Stomach smooth muscle (tissue), 2 donors: ENCODE measurements at regions not wholly inside any gene's neighbourhood (a gene's known extent, or its start where the extent isn't known, plus 50 kb on each side); places are given as distances from the start of the nearest gene placed in this dataset.

Experiments
- H3K27ac ChIP-seq: one replicate; pipeline ENCODE4 v1.7.0; 2013; ENCODE audit warnings: mild to moderate bottlenecking, low read length, inconsistent platforms
- H3K27me3 ChIP-seq, 2 donors: one replicate each; pipeline ENCODE4 v1.7.0; 2013; ENCODE audit warnings: low read length in 2 of 2; ENCODE audit not compliant: insufficient read depth in 2 of 2, control insufficient read depth in 1 of 2
- H3K36me3 ChIP-seq, 2 donors: one replicate each; pipeline ENCODE4 v1.7.0; 2013; ENCODE audit warnings: low read length in 2 of 2; ENCODE audit not compliant: control insufficient read depth in 2 of 2, insufficient read depth in 2 of 2
- H3K4me1 ChIP-seq: one replicate; pipeline ENCODE4 v1.7.0; 2013; ENCODE audit warnings: low read length; ENCODE audit not compliant: control insufficient read depth, insufficient read depth
- H3K4me3 ChIP-seq, 2 donors: one replicate each; pipeline ENCODE4 v1.7.0; 2013; ENCODE audit warnings: low read length in 2 of 2
- H3K9ac ChIP-seq, 2 donors: one replicate each; pipeline ENCODE4 v1.7.0; 2013; ENCODE audit warnings: low read length in 2 of 2, mild to moderate bottlenecking in 1 of 2
- H3K9me3 ChIP-seq, 2 donors: one replicate each; pipeline ENCODE4 v1.7.0; 2013; ENCODE audit warnings: low read length in 2 of 2; ENCODE audit not compliant: control insufficient read depth in 2 of 2
- donor health status: healthy.
- donor health status: Pancreatic carcinoma.

GRCh38 chr16:80314042-80314441 is 226.8 kb upstream of the DYNLRB2 start:
- H3K36me3 ChIP-seq: no peaks in the 10 kb centered on the region
- H3K4me1 ChIP-seq: no peaks in the 10 kb centered on the region
- H3K9ac ChIP-seq: no peak overlapping the region
- H3K4me3 ChIP-seq: no peak overlapping the region
- H3K27ac ChIP-seq: no peak overlapping the region
- H3K27me3 ChIP-seq: no peaks in the 10 kb centered on the region
- peaks cover 0 to 2% of the 10 kb centered on the region in 2 donors for H3K9me3 ChIP-seq

GRCh38 chr16:80309178-80309577 is 231.6 kb upstream of the DYNLRB2 start:
- H3K27me3 ChIP-seq: no peaks in the 10 kb centered on the region
- H3K27ac ChIP-seq: no peak overlapping the region
- H3K36me3 ChIP-seq: no peaks in the 10 kb centered on the region
- H3K4me1 ChIP-seq: no peaks in the 10 kb centered on the region
- no peaks in the 10 kb centered on the region for H3K9me3 ChIP-seq
- H3K9ac ChIP-seq: no peak overlapping the region
- no peak overlapping the region for H3K4me3 ChIP-seq

GRCh38 chr16:80305410-80305809 is 235.4 kb upstream of the DYNLRB2 start:
- Histone ChIP-seq H3K4me1 (no peaks in the 10 kb centered on the region), H3K9me3 (no peaks in the 10 kb centered on the region), H3K4me3 (no peak overlapping the region), H3K9ac (no peak overlapping the region), H3K27me3 (no peaks in the 10 kb centered on the region), H3K27ac (no peak overlapping the region), H3K36me3 (no peaks in the 10 kb centered on the region)

GRCh38 chr16:80303691-80304090 is 237.1 kb upstream of the DYNLRB2 start:
- no peaks in the 10 kb centered on the region for H3K27me3 ChIP-seq
- H3K27ac ChIP-seq: no peak overlapping the region
- H3K36me3 ChIP-seq: no peaks in the 10 kb centered on the region
- no peaks in the 10 kb centered on the region for H3K9me3 ChIP-seq
- H3K4me3 ChIP-seq: no peak overlapping the region
- peaks cover 6% of the 10 kb centered on the region for H3K4me1 ChIP-seq
- no peak overlapping the region for H3K9ac ChIP-seq

- H3K27ac ChIP-seq: no peak overlapping the region
- H3K9ac ChIP-seq: no peak overlapping the region
- H3K36me3 ChIP-seq: no peaks in the 10 kb centered on the region
- H3K9me3 ChIP-seq: no peaks in the 10 kb centered on the region
- no peaks in the 10 kb centered on the region for H3K27me3 ChIP-seq
- H3K4me3 ChIP-seq: no peak overlapping the region
- peaks cover 6% of the 10 kb centered on the region for H3K4me1 ChIP-seq
These were observed 239.9 kb upstream of the DYNLRB2 start for GRCh38 chr16:80300876-80301275.

GRCh38 chr16:80300456-80300855 is 240.3 kb upstream of the DYNLRB2 start:
- no peak overlapping the region for H3K4me3 ChIP-seq
- H3K9me3 ChIP-seq: no peaks in the 10 kb centered on the region
- H3K9ac ChIP-seq: no peak overlapping the region
- H3K4me1 ChIP-seq: peaks cover 6% of the 10 kb centered on the region
- H3K36me3 ChIP-seq: no peaks in the 10 kb centered on the region
- H3K27me3 ChIP-seq: no peaks in the 10 kb centered on the region
- H3K27ac ChIP-seq: no peak overlapping the region

- Histone ChIP-seq H3K36me3 (no peaks in the 10 kb centered on the region), H3K4me1 (peaks cover 6% of the 10 kb centered on the region), H3K27me3 (no peaks in the 10 kb centered on the region), H3K4me3 (no peak overlapping the region), H3K9ac (no peak overlapping the region), H3K27ac (no peak overlapping the region), H3K9me3 (no peaks in the 10 kb centered on the region)
These were observed 241.4 kb upstream of the DYNLRB2 start for GRCh38 chr16:80299416-80299815.

- no peak overlapping the region for H3K4me3 ChIP-seq
These were observed 242.1 kb upstream of the DYNLRB2 start for GRCh38 chr16:80298676-80299075.

GRCh38 chr16:80296034-80296433 is 244.8 kb upstream of the DYNLRB2 start:
- no peak overlapping the region for H3K4me3 ChIP-seq
- H3K4me1 ChIP-seq: peaks cover 6% of the 10 kb centered on the region
- no peaks in the 10 kb centered on the region for H3K27me3 ChIP-seq
- H3K9ac ChIP-seq: no peak overlapping the region
- no peaks in the 10 kb centered on the region for H3K9me3 ChIP-seq
- H3K36me3 ChIP-seq: no peaks in the 10 kb centered on the region
- no peak overlapping the region for H3K27ac ChIP-seq

More at GRCh38 chr16:80298676-80299075, 242.1 kb upstream of the DYNLRB2 start:
- H3K9ac ChIP-seq: no peak overlapping the region
- H3K27ac ChIP-seq: no peak overlapping the region
- H3K27me3 ChIP-seq: no peaks in the 10 kb centered on the region
- no peaks in the 10 kb centered on the region for H3K36me3 ChIP-seq
- H3K9me3 ChIP-seq: no peaks in the 10 kb centered on the region
- H3K4me1 ChIP-seq: peaks cover 6% of the 10 kb centered on the region

GRCh38 chr16:80294172-80294571 is 246.6 kb upstream of the DYNLRB2 start:
- no peak overlapping the region for H3K27ac ChIP-seq
- no peak overlapping the region for H3K4me3 ChIP-seq
- no peaks in the 10 kb centered on the region for H3K36me3 ChIP-seq
- no peak overlapping the region for H3K9ac ChIP-seq
- no peaks in the 10 kb centered on the region for H3K9me3 ChIP-seq
- H3K27me3 ChIP-seq: no peaks in the 10 kb centered on the region
- H3K4me1 ChIP-seq: no peaks in the 10 kb centered on the region

GRCh38 chr16:80288616-80289015 is 252.2 kb upstream of the DYNLRB2 start:
- no peaks in the 10 kb centered on the region for H3K9me3 ChIP-seq
- no peaks in the 10 kb centered on the region for H3K27me3 ChIP-seq
- no peak overlapping the region for H3K9ac ChIP-seq
- H3K27ac ChIP-seq: no peak overlapping the region
- no peak overlapping the region for H3K4me3 ChIP-seq
- H3K36me3 ChIP-seq: no peaks in the 10 kb centered on the region
- no peaks in the 10 kb centered on the region for H3K4me1 ChIP-seq
